ENCODE measurements at regions not wholly inside any gene's neighbourhood (a gene's known extent, or its start where the extent isn't known, plus 50 kb on each side); places are given as distances from the start of the nearest gene placed in this dataset.
A peak's percentile ranks its signal among the peaks of the same experiment; 100 is the strongest.

GRCh38 chr6:28709478-28710349 is 184.0 kb downstream of the GPX5 start:
- H3K4me3 ChIP-seq (ENCODE audit: low read depth, low read length): peak overlapping the region; percentile 83
- H3K27ac ChIP-seq (ENCODE audit: low read depth, low read length): no peak overlapping the region
- H3K36me3 ChIP-seq (ENCODE audit: control insufficient read depth, insufficient read depth, low read length): no peaks in the 10 kb centered on the region
- H3K27me3 ChIP-seq (ENCODE audit: control insufficient read depth, insufficient read depth, low read length): no peaks in the 10 kb centered on the region
- H3K9ac ChIP-seq (ENCODE audit: low read length): peak overlapping the region; percentile 72
- H3K9me3 ChIP-seq (ENCODE audit: control insufficient read depth, insufficient read depth, low read depth, low read length): peaks cover 6% of the 10 kb centered on the region
- no peaks in the 10 kb centered on the region for H3K4me1 ChIP-seq (ENCODE audit: control insufficient read depth, insufficient read depth, low read length)

GRCh38 chr6:28710466-28711191 is 184.9 kb downstream of the GPX5 start:
- no peak overlapping the region for H3K9ac ChIP-seq (ENCODE audit: low read length)
- H3K36me3 ChIP-seq (ENCODE audit: control insufficient read depth, insufficient read depth, low read length): no peaks in the 10 kb centered on the region
- H3K27ac ChIP-seq (ENCODE audit: low read depth, low read length): no peak overlapping the region
- no peaks in the 10 kb centered on the region for H3K27me3 ChIP-seq (ENCODE audit: control insufficient read depth, insufficient read depth, low read length)
- peaks cover 6% of the 10 kb centered on the region for H3K9me3 ChIP-seq (ENCODE audit: control insufficient read depth, insufficient read depth, low read depth, low read length)
- no peaks in the 10 kb centered on the region for H3K4me1 ChIP-seq (ENCODE audit: control insufficient read depth, insufficient read depth, low read length)
- peak overlapping the region; percentile 83 for H3K4me3 ChIP-seq (ENCODE audit: low read depth, low read length)

- Histone ChIP-seq H3K27me3 (ENCODE audit: control insufficient read depth, insufficient read depth, low read length) (no peaks in the 10 kb centered on the region), H3K27ac (ENCODE audit: low read depth, low read length) (no peak overlapping the region), H3K4me3 (ENCODE audit: low read depth, low read length) (no peak overlapping the region), H3K36me3 (ENCODE audit: control insufficient read depth, insufficient read depth, low read length) (no peaks in the 10 kb centered on the region), H3K9ac (ENCODE audit: low read length) (no peak overlapping the region), H3K4me1 (ENCODE audit: control insufficient read depth, insufficient read depth, low read length) (no peaks in the 10 kb centered on the region), H3K9me3 (ENCODE audit: control insufficient read depth, insufficient read depth, low read depth, low read length) (peaks cover 6% of the 10 kb centered on the region)
Measured at GRCh38 chr6:28711325-28711724, 185.6 kb downstream of the GPX5 start.

GRCh38 chr6:28711788-28712341 is 186.2 kb downstream of the GPX5 start:
- H3K4me1 ChIP-seq (ENCODE audit: control insufficient read depth, insufficient read depth, low read length): no peaks in the 10 kb centered on the region
- no peak overlapping the region for H3K27ac ChIP-seq (ENCODE audit: low read depth, low read length)
- no peak overlapping the region for H3K9ac ChIP-seq (ENCODE audit: low read length)

GRCh38 chr6:28712982-28713381 is 187.3 kb downstream of the GPX5 start:
- no peak overlapping the region for H3K9ac ChIP-seq (ENCODE audit: low read length)
- no peaks in the 10 kb centered on the region for H3K9me3 ChIP-seq (ENCODE audit: control insufficient read depth, insufficient read depth, low read depth, low read length)
- H3K27me3 ChIP-seq (ENCODE audit: control insufficient read depth, insufficient read depth, low read length): no peaks in the 10 kb centered on the region
- H3K4me3 ChIP-seq (ENCODE audit: low read depth, low read length): no peak overlapping the region
- no peaks in the 10 kb centered on the region for H3K36me3 ChIP-seq (ENCODE audit: control insufficient read depth, insufficient read depth, low read length)
- H3K4me1 ChIP-seq (ENCODE audit: control insufficient read depth, insufficient read depth, low read length): no peaks in the 10 kb centered on the region
- H3K27ac ChIP-seq (ENCODE audit: low read depth, low read length): no peak overlapping the region

More at GRCh38 chr6:28711788-28712341, 186.2 kb downstream of the GPX5 start:
- Histone ChIP-seq H3K27me3 (ENCODE audit: control insufficient read depth, insufficient read depth, low read length) (no peaks in the 10 kb centered on the region), H3K4me3 (ENCODE audit: low read depth, low read length) (no peak overlapping the region), H3K36me3 (ENCODE audit: control insufficient read depth, insufficient read depth, low read length) (no peaks in the 10 kb centered on the region), H3K9me3 (ENCODE audit: control insufficient read depth, insufficient read depth, low read depth, low read length) (peaks cover 6% of the 10 kb centered on the region)

- no peak overlapping the region for H3K9ac ChIP-seq (ENCODE audit: low read length)
- H3K9me3 ChIP-seq (ENCODE audit: control insufficient read depth, insufficient read depth, low read depth, low read length): no peaks in the 10 kb centered on the region
- peak overlapping the region; percentile 63 for H3K4me3 ChIP-seq (ENCODE audit: low read depth, low read length)
- H3K27ac ChIP-seq (ENCODE audit: low read depth, low read length): no peak overlapping the region
- no peaks in the 10 kb centered on the region for H3K4me1 ChIP-seq (ENCODE audit: control insufficient read depth, insufficient read depth, low read length)
- no peaks in the 10 kb centered on the region for H3K36me3 ChIP-seq (ENCODE audit: control insufficient read depth, insufficient read depth, low read length)
- no peaks in the 10 kb centered on the region for H3K27me3 ChIP-seq (ENCODE audit: control insufficient read depth, insufficient read depth, low read length)
Measured at GRCh38 chr6:28719275-28719940, 193.7 kb downstream of the GPX5 start.

GRCh38 chr6:28720357-28721231 is 194.9 kb downstream of the GPX5 start:
- H3K4me1 ChIP-seq (ENCODE audit: control insufficient read depth, insufficient read depth, low read length): no peaks in the 10 kb centered on the region
- H3K9me3 ChIP-seq (ENCODE audit: control insufficient read depth, insufficient read depth, low read depth, low read length): no peaks in the 10 kb centered on the region
- H3K27me3 ChIP-seq (ENCODE audit: control insufficient read depth, insufficient read depth, low read length): no peaks in the 10 kb centered on the region
- peak overlapping the region; percentile 63 for H3K4me3 ChIP-seq (ENCODE audit: low read depth, low read length)
- no peaks in the 10 kb centered on the region for H3K36me3 ChIP-seq (ENCODE audit: control insufficient read depth, insufficient read depth, low read length)
- H3K27ac ChIP-seq (ENCODE audit: low read depth, low read length): peak overlapping the region; percentile 39; the same call in 1 of the 2 replicates
- H3K9ac ChIP-seq (ENCODE audit: low read length): peak overlapping the region; percentile 81

- H3K36me3 ChIP-seq (ENCODE audit: control insufficient read depth, insufficient read depth, low read length): no peaks in the 10 kb centered on the region
- peak overlapping the region; percentile 63; the same call in 1 of the 2 replicates for H3K4me3 ChIP-seq (ENCODE audit: low read depth, low read length)
- no peak overlapping the region for H3K27ac ChIP-seq (ENCODE audit: low read depth, low read length)
- no peaks in the 10 kb centered on the region for H3K4me1 ChIP-seq (ENCODE audit: control insufficient read depth, insufficient read depth, low read length)
- no peaks in the 10 kb centered on the region for H3K9me3 ChIP-seq (ENCODE audit: control insufficient read depth, insufficient read depth, low read depth, low read length)
- H3K9ac ChIP-seq (ENCODE audit: low read length): no peak overlapping the region
- H3K27me3 ChIP-seq (ENCODE audit: control insufficient read depth, insufficient read depth, low read length): no peaks in the 10 kb centered on the region
Measured at GRCh38 chr6:28721372-28721771, 195.7 kb downstream of the GPX5 start.

GRCh38 chr6:28724395-28724794 is 198.7 kb downstream of the GPX5 start:
- Histone ChIP-seq H3K4me1 (ENCODE audit: control insufficient read depth, insufficient read depth, low read length) (no peaks in the 10 kb centered on the region), H3K27me3 (ENCODE audit: control insufficient read depth, insufficient read depth, low read length) (no peaks in the 10 kb centered on the region; the same call in 1 of the 2 replicates), H3K4me3 (ENCODE audit: low read depth, low read length) (no peak overlapping the region), H3K36me3 (ENCODE audit: control insufficient read depth, insufficient read depth, low read length) (no peaks in the 10 kb centered on the region), H3K9ac (ENCODE audit: low read length) (no peak overlapping the region), H3K9me3 (ENCODE audit: control insufficient read depth, insufficient read depth, low read depth, low read length) (no peaks in the 10 kb centered on the region), H3K27ac (ENCODE audit: low read depth, low read length) (no peak overlapping the region)

GRCh38 chr6:28725274-28725809 is 198.4 kb downstream of the TRIM27 start:
- H3K27ac ChIP-seq (ENCODE audit: low read depth, low read length): no peak overlapping the region
- no peak overlapping the region for H3K9ac ChIP-seq (ENCODE audit: low read length)
- peak overlapping the region; percentile 20; the same call in 1 of the 2 replicates for H3K4me3 ChIP-seq (ENCODE audit: low read depth, low read length)
- no peaks in the 10 kb centered on the region for H3K36me3 ChIP-seq (ENCODE audit: control insufficient read depth, insufficient read depth, low read length)
- no peaks in the 10 kb centered on the region for H3K4me1 ChIP-seq (ENCODE audit: control insufficient read depth, insufficient read depth, low read length)
- H3K27me3 ChIP-seq (ENCODE audit: control insufficient read depth, insufficient read depth, low read length): no peaks in the 10 kb centered on the region; the same call in 1 of the 2 replicates
- no peaks in the 10 kb centered on the region for H3K9me3 ChIP-seq (ENCODE audit: control insufficient read depth, insufficient read depth, low read depth, low read length)

All from HUES6 (cell line).